ENCODE measurements at regions not wholly inside any gene's neighbourhood (a gene's known extent, or its start where the extent isn't known, plus 50 kb on each side); places are given as distances from the start of the nearest gene placed in this dataset.

DNA sequence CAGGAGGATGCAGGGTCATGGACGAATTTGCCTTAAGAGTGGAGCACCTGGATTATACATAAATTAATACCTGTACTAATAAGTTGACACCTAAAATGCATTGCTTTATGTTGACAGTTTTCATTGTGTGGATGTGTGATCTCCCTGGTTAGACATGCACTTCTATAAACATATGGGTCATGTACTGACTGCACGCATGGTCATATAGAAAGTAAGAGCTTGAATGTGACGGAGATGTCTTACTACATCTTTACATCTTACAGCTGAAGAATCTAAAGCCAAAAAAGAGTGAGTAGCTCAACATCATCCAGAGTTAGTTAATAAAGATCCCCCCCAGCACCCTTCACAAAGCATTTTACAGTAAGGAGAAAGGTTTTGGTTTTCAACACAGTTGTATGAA, 408.4 kb upstream of the JARID2 start:
- RAD21 ChIA-PET (ENCODE audit: low non-redundant PET in 1 of 2, low total read pairs in 2 of 2, uncharacterized antibody in 2 of 2, unreplicated experiment in 2 of 2), result no interaction called here
- no TSS peak for BruUV-seq (replicated peaks)
- CTCF ChIA-PET, result no interaction called here

More for the DNA sequence above, 408.4 kb upstream of the JARID2 start:
- no peaks in the 10 kb centered on the region for H3K36me3 ChIP-seq (ENCODE audit: control insufficient read depth in 1 of 2, insufficient read depth in 2 of 2, low read length in 2 of 2)
- no peaks in the 10 kb centered on the region for H3K27me3 ChIP-seq (ENCODE audit: insufficient read depth, low read length)
- no peak overlapping the region for H2AFZ ChIP-seq (ENCODE audit: low read depth, low read length, poor library complexity, severe bottlenecking)
- TF ChIP-seq POLR2A (IDR thresholded peaks at IDR 0.05; ENCODE audit: borderline replicate concordance, extremely low read depth, insufficient read depth, insufficient read length), result no peak
- TF ChIP-seq SRF (IDR thresholded peaks at IDR 0.05; ENCODE audit: low read depth), result no peak
- no peak for TF ChIP-seq ZBTB33 (IDR thresholded peaks at IDR 0.05; ENCODE audit: extremely low read depth, insufficient replicate concordance, low read length)
- TF ChIP-seq RAD21 (IDR thresholded peaks at IDR 0.05; ENCODE audit: low read depth), result no peak
- no peak for TF ChIP-seq EGR1 (IDR thresholded peaks at IDR 0.05; ENCODE audit: low read depth)
- TF ChIP-seq REST (IDR thresholded peaks at IDR 0.05; ENCODE audit: low read depth), result no peak
- no peak for TF ChIP-seq ELF1 (IDR thresholded peaks at IDR 0.05; ENCODE audit: borderline replicate concordance, low read depth)
- no peak for TF ChIP-seq TCF7L2 (IDR thresholded peaks at IDR 0.05; ENCODE audit: borderline replicate concordance, extremely low read depth, insufficient read depth, insufficient read length)
- TF ChIP-seq ATF3 (IDR thresholded peaks at IDR 0.05), result no peak
- no peak for TF ChIP-seq ZFX (IDR thresholded peaks at IDR 0.05)
- TF ChIP-seq FOSL1 (IDR thresholded peaks at IDR 0.05; ENCODE audit: low read depth), result no peak
- TF ChIP-seq, protein P1, sequence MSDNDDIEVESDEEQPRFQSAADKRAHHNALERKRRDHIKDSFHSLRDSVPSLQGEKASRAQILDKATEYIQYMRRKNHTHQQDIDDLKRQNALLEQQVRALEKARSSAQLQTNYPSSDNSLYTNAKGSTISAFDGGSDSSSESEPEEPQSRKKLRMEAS (IDR thresholded peaks at IDR 0.05), result no peak
- H3K9ac ChIP-seq (ENCODE audit: low read length), result no peak overlapping the region
- ATAC-seq (no peak), DNase-seq (ENCODE audit: low read depth, low spot score) (no peak)
- no peaks in the 10 kb centered on the region for H3K9me3 ChIP-seq (ENCODE audit: control insufficient read depth in 1 of 2, insufficient read depth in 1 of 2, low read depth in 1 of 2, low read length in 2 of 2)
- intact Hi-C loops (cut with micrococcal nuclease), result no loop called here
- peaks cover 4% of the 10 kb centered on the region; the same call in 1 of the 2 replicates for H3K9me2 ChIP-seq (ENCODE audit: insufficient read depth)
- no peak overlapping the region for H3K4me3 ChIP-seq (replicated peaks in 1 of 2; ENCODE audit: low read depth in 1 of 2, low read length in 2 of 2)
- H3K4me1 ChIP-seq (ENCODE audit: control insufficient read depth in 1 of 2, insufficient read depth in 2 of 2, low read length in 2 of 2), result no peaks in the 10 kb centered on the region
- no peak overlapping the region for H3K4me2 ChIP-seq (ENCODE audit: low read length)
- no peaks in the 10 kb centered on the region for H3K79me2 ChIP-seq (ENCODE audit: insufficient read depth, low read length)
- no peak overlapping the region for H3K27ac ChIP-seq (ENCODE audit: low read depth, low read length)
- no peaks in the 10 kb centered on the region for H4K20me1 ChIP-seq (ENCODE audit: insufficient read depth)
- POLR2A ChIA-PET, result no interaction called here

All from HCT116 (cell line).